ENCODE measurements at regions not wholly inside any gene's neighbourhood (a gene's known extent, or its start where the extent isn't known, plus 50 kb on each side); places are given as distances from the start of the nearest gene placed in this dataset.

DNA sequence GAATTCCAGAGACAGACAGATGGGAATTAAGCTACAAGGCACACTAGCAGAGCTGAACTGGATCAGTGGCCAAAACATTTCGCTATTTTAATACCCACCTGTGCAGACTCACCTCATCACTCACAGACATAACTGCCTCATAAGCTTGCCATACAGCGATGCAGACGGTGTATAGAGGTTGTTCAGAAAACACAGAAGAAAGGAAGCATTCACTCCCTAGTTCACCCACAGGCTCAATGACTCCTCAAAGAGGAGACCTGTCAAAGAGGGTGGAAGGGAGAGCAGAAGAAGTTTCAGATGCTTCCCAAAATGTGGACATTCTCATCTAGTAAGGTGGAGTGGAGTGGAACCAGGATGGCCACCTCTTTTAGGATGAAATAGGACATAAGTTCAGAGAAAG lies 81.7 kb upstream of the SPHKAP start:
- H3K36me3 ChIP-seq (ENCODE audit: control insufficient read depth in 2 of 2, extremely low read depth in 1 of 2, insufficient read depth in 2 of 2, low read length in 2 of 2): no peaks in the 10 kb centered on the region
- DNase-seq (ENCODE audit: low read depth, low spot score): no peak
- no TSS peak for BruUV-seq (replicated peaks)
- no peak overlapping the region for H3K4me3 ChIP-seq (replicated peaks in 1 of 3; ENCODE audit: insufficient read depth in 1 of 3, low read depth in 1 of 3, low read length in 3 of 3)
- ChIA-PET CTCF (no interaction called here), POLR2A (no interaction called here)
- H4K20me1 ChIP-seq (replicated peaks; ENCODE audit: control insufficient read depth, extremely low read depth, insufficient read depth, low read length): no peaks in the 10 kb centered on the region
- H3K4me1 ChIP-seq (ENCODE audit: control insufficient read depth, extremely low read depth, insufficient read depth, low read length): no peaks in the 10 kb centered on the region
- intact Hi-C loops (cut with micrococcal nuclease) (no loop called here), dilution Hi-C loops (cut with MboI; ENCODE audit: extremely low pct_ligation_motif_present, low sequenced_read_pairs) (no loop called here)
- no peaks in the 10 kb centered on the region for H3K27me3 ChIP-seq (ENCODE audit: control insufficient read depth in 2 of 2, insufficient read depth in 2 of 2, low read length in 2 of 2)
- H3K27ac ChIP-seq (ENCODE audit: insufficient read depth, low read depth, low read length): no peak overlapping the region
- TF ChIP-seq MAX (IDR thresholded peaks at IDR 0.05; ENCODE audit: insufficient read depth, insufficient read length) (no peak), MYC (IDR thresholded peaks at IDR 0.05; ENCODE audit: low read depth, low read length) (no peak), FOS (IDR thresholded peaks at IDR 0.05; ENCODE audit: borderline replicate concordance, insufficient read depth, low read length) (no peak), CTCF (IDR thresholded peaks at IDR 0.05; ENCODE audit: extremely low read depth in 1 of 2, insufficient read depth in 1 of 2, low read depth in 1 of 2, low read length in 2 of 2) (no peak), JUN (IDR thresholded peaks at IDR 0.05; ENCODE audit: borderline replicate concordance, insufficient read depth, insufficient read length, low read depth) (no peak), EZH2 (IDR thresholded peaks at IDR 0.05; ENCODE audit: borderline replicate concordance, low read depth, low read length, severe bottlenecking) (no peak), POLR2AphosphoS5 (IDR thresholded peaks at IDR 0.05; ENCODE audit: insufficient read depth, low read depth, low read length) (no peak), POLR2A (IDR thresholded peaks at IDR 0.05; ENCODE audit: low read depth, low read length) (no peak)
- no peak overlapping the region for H2AFZ ChIP-seq (ENCODE audit: low read depth, low read length)
- no peak overlapping the region for H3K4me2 ChIP-seq (ENCODE audit: insufficient read depth, low read length)
- no peaks in the 10 kb centered on the region for H3K9me1 ChIP-seq (replicated peaks; ENCODE audit: control insufficient read depth, extremely low read depth, insufficient read depth, low read length)
- no peaks in the 10 kb centered on the region for H3K79me2 ChIP-seq (ENCODE audit: control insufficient read depth, insufficient read depth, low read length)
- FAIRE-seq: no peak
- no peak overlapping the region for H3K9ac ChIP-seq (replicated peaks; ENCODE audit: extremely low read depth, insufficient read depth, low read length)
- peaks cover 5% of the 10 kb centered on the region for H3K9me3 ChIP-seq (replicated peaks; ENCODE audit: control insufficient read depth, insufficient read depth, low read length)

All from endothelial cell of umbilical vein (primary cell).